Neutrophil (primary cell): ENCODE measurements at regions not wholly inside any gene's neighbourhood (a gene's known extent, or its start where the extent isn't known, plus 50 kb on each side); places are given as distances from the start of the nearest gene placed in this dataset.

ENCODE experiments used
- H3K27ac ChIP-seq: fragments of 200-600 bp; sonication (generic); 2 replicates; pipeline ENCODE4 v1.5.1; 2016; ENCODE audit warnings: mild to moderate bottlenecking, moderate library complexity
- H3K27me3 ChIP-seq: fragments of 200-600 bp; sonication (generic); 2 replicates; pipeline ENCODE4 v1.6.0; 2016; ENCODE audit warnings: mild to moderate bottlenecking
- H3K36me3 ChIP-seq: fragments of 200-600 bp; sonication (generic); 2 replicates; pipeline ENCODE4 v1.5.1; 2017
- H3K4me1 ChIP-seq, 2 experiments: fragments of 200-600 bp in 1 of 2; sonication (generic) in 1 of 2; 1 replicate in 1 of 2; 2 replicates in 1 of 2; pipeline versions ENCODE4 v1.5.1 to v1.6.1; 2013 to 2016; ENCODE audit warnings: low read depth in 1 of 2, low read length in 1 of 2, mild to moderate bottlenecking in 1 of 2, moderate library complexity in 1 of 2; ENCODE audit not compliant: control insufficient read depth in 1 of 2, insufficient read depth in 1 of 2
- H3K4me3 ChIP-seq, 2 experiments: fragments of 200-600 bp in 1 of 2; sonication (generic) in 1 of 2; 1 replicate in 1 of 2; 2 replicates in 1 of 2; pipeline ENCODE4 v1.5.1; 2013 to 2016; ENCODE audit warnings: low read depth in 1 of 2, low read length in 1 of 2, mild to moderate bottlenecking in 1 of 2, moderate library complexity in 1 of 2
- H3K9me3 ChIP-seq: fragments of 200-600 bp; sonication (generic); 2 replicates; pipeline ENCODE4 v1.5.1; 2016
- TF ChIP-seq, protein P1 (sequence below): fragments of 200-600 bp; sonication (generic); IDR thresholded peaks from 2 replicates; pipeline ENCODE4 v1.5.1; 2016; ENCODE audit warnings: antibody characterized with exemption

DNA sequence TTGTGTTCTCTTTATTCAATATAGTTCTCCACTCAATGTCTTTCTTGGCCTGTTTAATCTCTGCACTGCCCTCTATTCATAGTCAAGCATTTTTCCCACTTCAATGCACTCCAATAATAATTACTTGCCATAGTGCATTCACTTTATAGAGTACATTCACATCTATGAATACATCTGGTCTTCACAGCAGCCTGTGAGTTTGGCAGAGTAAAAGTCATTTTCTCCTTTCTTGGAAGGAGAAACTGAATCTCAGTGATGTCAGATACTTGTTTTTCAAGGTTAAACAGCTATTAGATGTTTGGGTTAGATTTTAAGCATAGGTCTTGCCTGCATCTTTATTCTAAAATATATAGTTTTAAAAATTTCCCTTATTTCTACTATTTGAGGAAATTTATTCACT is 373.2 kb downstream of the TRIB2 start:
- no peaks in the 10 kb centered on the region for H3K4me1 ChIP-seq

GRCh38 chr2:13091455-13091854 is 374.7 kb downstream of the TRIB2 start:
- H3K4me1 ChIP-seq, result no peaks in the 10 kb centered on the region
- no peaks in the 10 kb centered on the region for H3K9me3 ChIP-seq
- TF ChIP-seq, protein P1, sequence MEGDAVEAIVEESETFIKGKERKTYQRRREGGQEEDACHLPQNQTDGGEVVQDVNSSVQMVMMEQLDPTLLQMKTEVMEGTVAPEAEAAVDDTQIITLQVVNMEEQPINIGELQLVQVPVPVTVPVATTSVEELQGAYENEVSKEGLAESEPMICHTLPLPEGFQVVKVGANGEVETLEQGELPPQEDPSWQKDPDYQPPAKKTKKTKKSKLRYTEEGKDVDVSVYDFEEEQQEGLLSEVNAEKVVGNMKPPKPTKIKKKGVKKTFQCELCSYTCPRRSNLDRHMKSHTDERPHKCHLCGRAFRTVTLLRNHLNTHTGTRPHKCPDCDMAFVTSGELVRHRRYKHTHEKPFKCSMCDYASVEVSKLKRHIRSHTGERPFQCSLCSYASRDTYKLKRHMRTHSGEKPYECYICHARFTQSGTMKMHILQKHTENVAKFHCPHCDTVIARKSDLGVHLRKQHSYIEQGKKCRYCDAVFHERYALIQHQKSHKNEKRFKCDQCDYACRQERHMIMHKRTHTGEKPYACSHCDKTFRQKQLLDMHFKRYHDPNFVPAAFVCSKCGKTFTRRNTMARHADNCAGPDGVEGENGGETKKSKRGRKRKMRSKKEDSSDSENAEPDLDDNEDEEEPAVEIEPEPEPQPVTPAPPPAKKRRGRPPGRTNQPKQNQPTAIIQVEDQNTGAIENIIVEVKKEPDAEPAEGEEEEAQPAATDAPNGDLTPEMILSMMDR, result no peak
- no peaks in the 10 kb centered on the region for H3K27me3 ChIP-seq
- H3K27ac ChIP-seq, result no peak overlapping the region
- no peaks in the 10 kb centered on the region for H3K36me3 ChIP-seq
- H3K4me3 ChIP-seq, result no peak overlapping the region

More for the DNA sequence above, 373.2 kb downstream of the TRIB2 start:
- Histone ChIP-seq H3K36me3 (no peaks in the 10 kb centered on the region), H3K4me3 (no peak overlapping the region), H3K27me3 (no peaks in the 10 kb centered on the region), H3K27ac (no peak overlapping the region), H3K9me3 (no peaks in the 10 kb centered on the region)
- TF ChIP-seq, protein P1, result no peak

DNA sequence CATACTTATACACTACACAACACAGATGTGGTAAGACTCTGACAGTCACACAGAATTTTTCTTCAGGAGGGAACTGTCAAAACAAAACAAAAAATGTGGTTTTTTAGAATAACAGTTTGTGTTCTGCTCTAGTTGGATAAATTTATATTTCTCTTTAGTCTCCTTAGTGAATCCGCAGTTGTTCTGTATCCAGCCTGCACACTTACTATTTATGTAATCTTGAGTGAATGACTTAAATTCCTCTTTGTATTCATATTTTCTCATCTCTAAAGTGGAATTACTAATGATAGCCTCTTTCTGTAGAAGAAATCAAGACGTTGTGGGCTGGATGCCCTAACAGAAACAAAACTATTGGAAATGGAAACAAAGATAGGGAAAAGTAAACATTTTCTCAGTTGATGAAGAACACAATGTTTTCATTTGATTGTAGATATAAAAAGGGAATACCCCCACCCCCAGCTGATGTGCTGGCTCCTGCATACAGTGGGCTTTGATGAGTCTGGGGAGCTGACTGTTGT is 375.2 kb downstream of the TRIB2 start:
- no peaks in the 10 kb centered on the region for H3K36me3 ChIP-seq
- TF ChIP-seq, protein P1, result no peak
- H3K4me1 ChIP-seq, result no peaks in the 10 kb centered on the region
- H3K9me3 ChIP-seq, result no peaks in the 10 kb centered on the region
- no peak overlapping the region for H3K27ac ChIP-seq
- H3K4me3 ChIP-seq, result no peak overlapping the region
- H3K27me3 ChIP-seq, result no peaks in the 10 kb centered on the region

DNA sequence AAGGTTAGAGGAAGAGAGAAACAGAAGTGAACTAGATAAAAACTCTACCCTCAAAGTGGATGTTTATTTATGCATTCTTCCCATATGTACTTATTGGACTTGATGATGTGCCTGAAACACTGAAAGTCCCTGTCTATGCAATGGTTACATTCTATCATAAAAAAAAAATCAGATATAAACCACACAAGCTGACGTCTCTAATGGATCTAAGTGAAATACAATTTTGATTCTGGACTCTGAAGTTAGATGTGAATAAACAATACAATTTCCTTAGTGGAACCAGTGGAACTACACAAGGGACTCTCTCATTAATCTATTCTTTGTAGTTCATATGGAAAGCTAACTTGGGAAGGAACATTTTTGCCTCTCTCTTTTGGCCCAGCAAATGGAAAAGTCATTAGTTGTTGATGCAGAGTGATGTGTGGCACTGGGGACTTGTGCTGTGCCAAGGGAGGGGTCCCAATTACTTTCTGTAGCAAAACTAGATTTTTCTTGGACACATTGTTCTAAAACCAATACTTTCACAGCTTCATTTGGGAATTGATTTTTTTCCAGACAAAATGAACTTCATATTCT is 376.8 kb downstream of the TRIB2 start:
- no peak overlapping the region for H3K27ac ChIP-seq
- no peaks in the 10 kb centered on the region for H3K27me3 ChIP-seq
- no peaks in the 10 kb centered on the region for H3K4me1 ChIP-seq
- H3K9me3 ChIP-seq, result no peaks in the 10 kb centered on the region
- no peaks in the 10 kb centered on the region for H3K36me3 ChIP-seq
- TF ChIP-seq, protein P1, result no peak
- H3K4me3 ChIP-seq, result no peak overlapping the region

- H3K4me3 ChIP-seq, result no peak overlapping the region
- TF ChIP-seq, protein P1, result no peak
Observed at GRCh38 chr2:13102397-13103063, 385.8 kb downstream of the TRIB2 start.

More at GRCh38 chr2:13102397-13103063, 385.8 kb downstream of the TRIB2 start:
- Histone ChIP-seq H3K4me1 (no peaks in the 10 kb centered on the region), H3K36me3 (no peaks in the 10 kb centered on the region), H3K9me3 (no peaks in the 10 kb centered on the region), H3K27ac (no peak overlapping the region), H3K27me3 (no peaks in the 10 kb centered on the region)
